PC-9 (cell line): ENCODE measurements at regions not wholly inside any gene's neighbourhood (a gene's known extent, or its start where the extent isn't known, plus 50 kb on each side); places are given as distances from the start of the nearest gene placed in this dataset.

Experiments
- CTCF ChIP-seq: fragments of 200-600 bp; sonication (generic); conservative IDR thresholded peaks from 2 replicates; pipeline ENCODE4 v1.6.1; 2017; ENCODE audit warnings: mixed run types, antibody characterized with exemption, mild to moderate bottlenecking, moderate library complexity
- EZH2 ChIP-seq: fragments of 200-600 bp; sonication (generic); IDR thresholded peaks from 2 replicates; pipeline ENCODE4 v1.8.0; 2017; ENCODE audit warnings: antibody characterized with exemption, low read depth

GRCh38 chr4:45776146-45776545 lies 347.7 kb downstream of the GABRG1 start:
- TF ChIP-seq CTCF (no peak), EZH2 (no peak)
